ENCODE measurements at regions not wholly inside any gene's neighbourhood (a gene's known extent, or its start where the extent isn't known, plus 50 kb on each side); places are given as distances from the start of the nearest gene placed in this dataset.

GRCh38 chr9:90538566-90538965, 104.1 kb downstream of the DIRAS2 start:
- no peak for DNase-seq (ENCODE audit: low read depth)

DNA sequence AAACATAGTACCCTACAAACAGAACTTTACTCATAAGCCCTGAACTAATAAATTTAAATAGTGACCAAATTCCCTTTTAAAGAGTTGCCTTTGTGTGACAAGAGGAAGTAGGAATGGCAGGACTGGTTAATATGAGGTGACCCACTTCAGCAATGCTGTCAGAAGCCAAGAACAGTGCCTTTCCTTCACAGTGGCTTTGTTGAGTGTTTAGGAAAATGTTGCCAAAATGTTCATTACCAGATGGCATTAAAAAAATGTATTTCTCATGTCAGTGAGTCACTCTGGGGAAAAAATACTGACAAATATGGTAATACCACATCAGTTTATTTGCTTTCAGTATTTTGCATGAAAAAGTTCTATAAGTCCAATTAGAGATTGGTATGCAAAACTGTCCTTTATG, 103.3 kb downstream of the DIRAS2 start:
- no peak for DNase-seq (ENCODE audit: low read depth)

DNA sequence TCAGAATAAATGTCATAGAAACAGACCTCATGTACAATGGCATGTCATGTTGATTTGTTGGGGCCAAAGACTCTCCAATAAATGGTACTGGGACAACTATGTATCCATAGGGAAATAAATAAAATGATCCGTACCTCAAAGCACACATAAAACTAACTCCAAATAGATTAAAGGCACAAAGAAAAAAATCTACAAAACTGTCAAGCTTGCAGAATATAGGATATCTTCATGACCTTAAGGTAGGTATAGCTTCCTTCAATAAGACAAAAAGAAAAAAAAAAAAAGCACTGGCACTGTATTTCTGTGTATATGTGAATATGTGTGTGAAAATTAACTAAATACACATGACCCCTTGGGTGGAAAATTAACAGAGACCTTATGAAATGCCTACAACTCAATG, 101.9 kb downstream of the DIRAS2 start:
- no peak for DNase-seq (ENCODE audit: low read depth)

- DNase-seq (ENCODE audit: low read depth) = no peak
Observed at GRCh38 chr9:90544488-90544887, 98.1 kb downstream of the DIRAS2 start.

GRCh38 chr9:90546200-90546599, 96.4 kb downstream of the DIRAS2 start:
- DNase-seq (ENCODE audit: low read depth) = no peak

GRCh38 chr9:90547896-90548295, 94.7 kb downstream of the DIRAS2 start:
- no peak for DNase-seq (ENCODE audit: low read depth)

DNA sequence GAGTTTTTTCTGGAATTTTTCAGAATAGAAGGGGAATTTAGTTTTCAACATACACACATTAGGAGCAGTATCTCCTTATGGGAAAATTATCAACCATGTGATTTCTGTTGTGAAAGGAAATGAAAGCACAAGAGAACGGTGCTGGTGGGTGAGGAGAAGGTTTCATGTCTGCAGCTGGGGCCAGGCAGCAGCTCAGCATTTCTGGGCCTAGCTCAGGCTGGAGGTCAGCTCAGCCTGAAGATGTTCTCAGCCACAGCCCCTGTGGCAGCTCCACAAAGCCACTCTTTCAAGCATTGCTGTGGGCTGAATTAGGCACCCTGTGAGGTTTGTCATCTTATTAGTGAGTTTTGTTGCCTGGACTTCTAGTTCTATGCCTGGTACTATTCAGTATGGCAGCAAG, 90.3 kb downstream of the DIRAS2 start:
- DNase-seq (ENCODE audit: low read depth) = no peak

- no peak for DNase-seq (ENCODE audit: low read depth)
Observed at GRCh38 chr9:90555351-90556057, 87.1 kb downstream of the DIRAS2 start.

GRCh38 chr9:90556897-90557675, 85.5 kb downstream of the DIRAS2 start:
- no peak for DNase-seq (ENCODE audit: low read depth)

DNA sequence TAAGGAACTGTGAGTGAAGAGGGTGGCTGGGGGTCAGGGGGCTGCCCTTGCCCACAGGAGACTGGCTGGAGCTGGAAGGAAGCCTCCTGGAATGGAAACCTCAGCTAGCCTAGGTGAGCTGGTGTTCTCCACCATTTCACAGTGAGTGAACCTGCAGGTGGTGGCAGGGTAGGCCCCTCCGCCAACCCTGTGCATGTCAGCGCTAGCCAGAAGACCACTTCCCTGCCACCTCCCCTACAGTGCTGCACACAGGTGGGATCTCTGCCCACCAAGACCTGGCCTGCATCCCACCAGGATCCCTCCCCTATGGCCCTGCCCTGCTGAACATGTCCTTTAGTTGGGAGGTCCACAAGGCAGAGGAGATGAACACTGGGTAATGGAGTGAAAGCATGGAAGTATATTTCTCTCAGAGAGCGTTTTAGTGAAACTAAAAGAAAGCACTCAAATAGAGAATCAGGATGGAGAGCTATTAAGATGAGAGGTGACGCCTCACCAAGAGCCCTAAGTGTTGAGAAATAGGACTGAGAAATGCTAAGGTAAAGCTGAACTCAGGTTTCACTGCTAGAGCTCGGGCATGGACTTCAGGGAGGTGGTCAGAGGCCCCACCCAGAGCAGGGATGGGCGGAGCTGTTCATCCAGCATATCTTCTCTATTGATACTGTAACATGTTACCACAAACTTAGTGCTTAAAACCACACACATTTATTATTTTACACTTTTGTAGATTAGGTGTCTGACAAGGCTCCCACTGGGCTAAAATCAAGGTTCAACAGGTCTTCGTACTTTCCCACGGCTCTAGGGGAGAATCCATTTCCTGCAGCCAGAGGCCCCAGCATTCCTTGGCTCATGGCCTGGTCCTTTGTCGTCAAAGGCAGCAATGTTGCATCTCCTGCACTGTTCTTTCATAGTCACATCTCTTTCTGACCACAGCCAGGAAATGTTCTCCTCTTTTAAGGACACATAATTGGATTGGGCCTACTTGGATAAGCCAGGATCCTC, 83.2 kb downstream of the DIRAS2 start:
- no peak for DNase-seq (ENCODE audit: low read depth)
